Endothelial cell of umbilical vein (primary cell): ENCODE measurements at regions not wholly inside any gene's neighbourhood (a gene's known extent, or its start where the extent isn't known, plus 50 kb on each side); places are given as distances from the start of the nearest gene placed in this dataset.

Experiments
- BruUV-seq: library from RNA; stranded (reverse); fragments of 400-500 nt; replicated peaks from 2 replicates; lab custom pipeline; 2021; lab: Mats Ljungman, UMichigan
- CTCF ChIA-PET: fragments of 300-600, 350-600 bp; sonication (Branson Sonifier 250); formaldehyde crosslinking; loops from one replicate; lab custom pipeline; 2021; ENCODE audit warnings: antibody characterized with exemption, inconsistent platforms; lab: Charles Lee
- POLR2A ChIA-PET: fragments of 300-600, 350-600 bp; sonication (Branson Sonifier 250); formaldehyde crosslinking; loops from one replicate; lab custom pipeline; 2021; ENCODE audit warnings: antibody characterized with exemption, inconsistent platforms; lab: Charles Lee
- DNase-seq: peaks from one replicate; pipeline ENCODE4 v3.0.0-alpha.2; 2011; ENCODE audit warnings: low read depth, low spot score
- FAIRE-seq: peaks from 2 replicates; lab custom pipeline; 2011; peaks lifted over from hg19 to GRCh38; lab: Jason Lieb, UNC
- H2AFZ ChIP-seq: 2 replicates; pipeline ENCODE4 v1.6.0; 2012; ENCODE audit warnings: low read depth, low read length, control low read depth, inconsistent platforms
- H3K27ac ChIP-seq: 2 replicates; pipeline ENCODE4 v1.5.1; 2011; ENCODE audit warnings: low read depth, mild to moderate bottlenecking, control low read depth, low read length, moderate library complexity; ENCODE audit not compliant: insufficient read depth
- H3K27me3 ChIP-seq, 2 experiments: 2 replicates each; pipeline versions ENCODE4 v1.6.0 to v1.6.1; 2011; ENCODE audit warnings: low read length in 2 of 2, mixed read lengths in 1 of 2; ENCODE audit not compliant: control insufficient read depth in 2 of 2, insufficient read depth in 2 of 2
- H3K36me3 ChIP-seq, 2 experiments: 2 replicates in 1 of 2; 3 replicates in 1 of 2; pipeline ENCODE4 v1.5.1; 2011; ENCODE audit warnings: low read length in 2 of 2, mild to moderate bottlenecking in 1 of 2, moderate library complexity in 1 of 2; ENCODE audit not compliant: control insufficient read depth in 2 of 2, insufficient read depth in 2 of 2; ENCODE audit errors: extremely low read depth in 1 of 2
- H3K4me1 ChIP-seq: 3 replicates; pipeline ENCODE4 v1.5.1; 2011; ENCODE audit warnings: mild to moderate bottlenecking, low read length; ENCODE audit not compliant: control insufficient read depth, insufficient read depth; ENCODE audit errors: extremely low read depth
- H3K4me2 ChIP-seq: 2 replicates; pipeline ENCODE4 v1.6.1; 2011; ENCODE audit warnings: low read length, control low read depth, mixed read lengths; ENCODE audit not compliant: insufficient read depth
- H3K4me3 ChIP-seq, 3 experiments: fragments of 200-600 bp in 1 of 3; sonication (generic), shearing (Covaris generic) in 1 of 3; replicated peaks in 1 of 3; 2 replicates each; pipeline ENCODE4 v1.5.1; 2011 to 2016; ENCODE audit warnings: control low read depth in 3 of 3, low read length in 3 of 3, mild to moderate bottlenecking in 2 of 3, inconsistent platforms in 1 of 3, low read depth in 1 of 3, moderate library complexity in 1 of 3; ENCODE audit not compliant: insufficient read depth in 1 of 3
- H3K79me2 ChIP-seq: 2 replicates; pipeline ENCODE4 v1.6.0; 2012; ENCODE audit warnings: low read length, inconsistent platforms; ENCODE audit not compliant: control insufficient read depth, insufficient read depth
- H3K9ac ChIP-seq: replicated peaks from 2 replicates; pipeline ENCODE3; 2011; ENCODE audit warnings: low read length, control low read depth; ENCODE audit not compliant: insufficient read depth; ENCODE audit errors: extremely low read depth
- H3K9me1 ChIP-seq: replicated peaks from 3 replicates; pipeline ENCODE4 v1.6.0; 2011; ENCODE audit warnings: mild to moderate bottlenecking, low read length; ENCODE audit not compliant: control insufficient read depth, insufficient read depth; ENCODE audit errors: extremely low read depth
- H3K9me3 ChIP-seq: replicated peaks from 2 replicates; pipeline ENCODE4 v1.5.1; 2012; ENCODE audit warnings: low read length, inconsistent platforms; ENCODE audit not compliant: control insufficient read depth, insufficient read depth
- H4K20me1 ChIP-seq: replicated peaks from 2 replicates; pipeline ENCODE3; 2011; ENCODE audit warnings: mild to moderate bottlenecking, low read length; ENCODE audit not compliant: control insufficient read depth, insufficient read depth; ENCODE audit errors: extremely low read depth
- EZH2 ChIP-seq: IDR thresholded peaks from 2 replicates; pipeline ENCODE4 v1.6.1; 2012; ENCODE audit warnings: borderline replicate concordance, low read depth, mild to moderate bottlenecking, moderate library complexity, low read length, inconsistent platforms; ENCODE audit not compliant: severe bottlenecking
- FOS ChIP-seq: IDR thresholded peaks from 2 replicates; pipeline ENCODE4 v1.6.1; 2011; ENCODE audit warnings: mild to moderate bottlenecking, low read length, moderate library complexity, borderline replicate concordance; ENCODE audit not compliant: insufficient read depth
- GATA2 ChIP-seq: IDR thresholded peaks from 2 replicates; pipeline ENCODE4 v1.7.0; 2011; ENCODE audit warnings: low read depth, mild to moderate bottlenecking, moderate library complexity, mixed read lengths, low read length; ENCODE audit not compliant: insufficient read length, insufficient read depth
- JUN ChIP-seq: IDR thresholded peaks from 2 replicates; pipeline ENCODE4 v1.6.1; 2011; ENCODE audit warnings: borderline replicate concordance, low read depth; ENCODE audit not compliant: insufficient read length, insufficient read depth
- MYC ChIP-seq: IDR thresholded peaks from one replicate; pipeline ENCODE4 v1.6.1; 2011; ENCODE audit warnings: mild to moderate bottlenecking, low read depth, low read length
- POLR2A ChIP-seq: IDR thresholded peaks from 2 replicates; pipeline ENCODE4 v1.6.1; 2012; ENCODE audit warnings: low read depth, mild to moderate bottlenecking, control low read depth, low read length
- POLR2AphosphoS5 ChIP-seq: IDR thresholded peaks from 2 replicates; pipeline ENCODE4 v1.6.1; 2012; ENCODE audit warnings: low read depth, mild to moderate bottlenecking, control low read depth, low read length, moderate library complexity; ENCODE audit not compliant: insufficient read depth
- dilution Hi-C: fragments of 300-500 bp; cut with MboI; formaldehyde crosslinking; loops from one replicate; pipeline ENCODE4 v1.15.0; 2019; ENCODE audit warnings: low sequenced_read_pairs; ENCODE audit not compliant: extremely low pct_ligation_motif_present
- intact Hi-C: fragments of 100-400 bp; cut with micrococcal nuclease; formaldehyde crosslinking; loops from one replicate; pipeline ENCODE4 v1.10.0; 2022
- TF ChIP-seq, protein P1 (sequence below), 2 donors: IDR thresholded peaks; 1 replicate in 1 of 2; 2 replicates in 1 of 2; pipeline ENCODE4 v1.5.1; 2011; ENCODE audit warnings: low read length in 2 of 2, mild to moderate bottlenecking in 2 of 2, moderate library complexity in 2 of 2, control low read depth in 1 of 2, inconsistent platforms in 1 of 2, low read depth in 1 of 2; ENCODE audit not compliant: insufficient read depth in 1 of 2; ENCODE audit errors: extremely low read depth in 1 of 2
- TF ChIP-seq, protein P2 (sequence below): IDR thresholded peaks from 2 replicates; pipeline ENCODE4 v1.6.1; 2011; ENCODE audit not compliant: insufficient read depth, insufficient read length

DNA sequence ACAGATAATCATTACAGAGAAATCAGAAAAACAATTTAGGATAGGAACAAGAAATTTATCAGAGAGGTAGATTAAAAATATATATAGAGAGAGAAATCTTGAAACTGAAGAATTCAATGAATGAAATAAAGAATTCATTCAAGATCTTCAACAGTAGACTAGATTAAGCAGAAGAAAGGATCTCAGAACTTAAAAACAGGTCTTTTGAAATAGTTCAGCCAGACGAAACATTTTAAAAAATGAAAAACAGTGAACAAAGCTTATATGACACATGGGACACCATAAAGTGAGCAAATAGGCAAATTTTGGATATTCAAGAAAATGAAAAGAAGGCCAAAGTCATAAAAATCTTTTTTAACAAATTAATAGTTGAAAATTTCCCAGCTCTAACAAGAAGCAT is 138.8 kb downstream of the CASP12 start:
- no TSS peak for BruUV-seq
- Histone ChIP-seq H4K20me1 (no peaks in the 10 kb centered on the region), H3K9me1 (no peaks in the 10 kb centered on the region), H3K9ac (no peak overlapping the region), H3K79me2 (no peaks in the 10 kb centered on the region), H3K4me3 (no peak overlapping the region), H3K27me3 (no peaks in the 10 kb centered on the region), H3K4me1 (peaks cover 4% of the 10 kb centered on the region), H3K27ac (no peak overlapping the region), H3K9me3 (no peaks in the 10 kb centered on the region), H3K4me2 (no peak overlapping the region), H2AFZ (no peak overlapping the region), H3K36me3 (no peaks in the 10 kb centered on the region)
- intact Hi-C loops, result no loop called here
- no peak for DNase-seq
- dilution Hi-C loops, result no loop called here
- ChIA-PET POLR2A (no interaction called here), CTCF (no interaction called here)
- FAIRE-seq, result no peak
- TF ChIP-seq FOS, result no peak
- TF ChIP-seq, protein P1, sequence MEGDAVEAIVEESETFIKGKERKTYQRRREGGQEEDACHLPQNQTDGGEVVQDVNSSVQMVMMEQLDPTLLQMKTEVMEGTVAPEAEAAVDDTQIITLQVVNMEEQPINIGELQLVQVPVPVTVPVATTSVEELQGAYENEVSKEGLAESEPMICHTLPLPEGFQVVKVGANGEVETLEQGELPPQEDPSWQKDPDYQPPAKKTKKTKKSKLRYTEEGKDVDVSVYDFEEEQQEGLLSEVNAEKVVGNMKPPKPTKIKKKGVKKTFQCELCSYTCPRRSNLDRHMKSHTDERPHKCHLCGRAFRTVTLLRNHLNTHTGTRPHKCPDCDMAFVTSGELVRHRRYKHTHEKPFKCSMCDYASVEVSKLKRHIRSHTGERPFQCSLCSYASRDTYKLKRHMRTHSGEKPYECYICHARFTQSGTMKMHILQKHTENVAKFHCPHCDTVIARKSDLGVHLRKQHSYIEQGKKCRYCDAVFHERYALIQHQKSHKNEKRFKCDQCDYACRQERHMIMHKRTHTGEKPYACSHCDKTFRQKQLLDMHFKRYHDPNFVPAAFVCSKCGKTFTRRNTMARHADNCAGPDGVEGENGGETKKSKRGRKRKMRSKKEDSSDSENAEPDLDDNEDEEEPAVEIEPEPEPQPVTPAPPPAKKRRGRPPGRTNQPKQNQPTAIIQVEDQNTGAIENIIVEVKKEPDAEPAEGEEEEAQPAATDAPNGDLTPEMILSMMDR (IDR thresholded peaks at IDR 0.05; ENCODE audit: extremely low read depth in 1 of 2, insufficient read depth in 1 of 2, low read depth in 1 of 2, low read length in 2 of 2), result no peak
- TF ChIP-seq JUN, result no peak
- TF ChIP-seq POLR2AphosphoS5, result no peak
- TF ChIP-seq POLR2A, result no peak
- TF ChIP-seq EZH2, result no peak
- no peak for TF ChIP-seq GATA2
- TF ChIP-seq MYC, result no peak
- TF ChIP-seq, protein P2, sequence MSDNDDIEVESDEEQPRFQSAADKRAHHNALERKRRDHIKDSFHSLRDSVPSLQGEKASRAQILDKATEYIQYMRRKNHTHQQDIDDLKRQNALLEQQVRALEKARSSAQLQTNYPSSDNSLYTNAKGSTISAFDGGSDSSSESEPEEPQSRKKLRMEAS, result no peak
